ENCODE measurements at regions not wholly inside any gene's neighbourhood (a gene's known extent, or its start where the extent isn't known, plus 50 kb on each side); places are given as distances from the start of the nearest gene placed in this dataset.

GRCh38 chr13:59504407-59504806 is 659.3 kb downstream of the DIAPH3 start:
- 38 to 72% methylated on average over 5 of the region's 5 CpGs for WGBS, 2 donors

GRCh38 chr13:59510386-59510785 is 653.3 kb downstream of the DIAPH3 start:
- H3K36me3 ChIP-seq, result no peaks in the 10 kb centered on the region
- no peak for DNase-seq
- no peaks in the 10 kb centered on the region for H3K9me3 ChIP-seq
- H3K4me3 ChIP-seq, result no peak overlapping the region
- no peaks in the 10 kb centered on the region for H3K4me1 ChIP-seq
- TF ChIP-seq POLR2A (IDR thresholded peaks at IDR 0.05), result no peak
- 77 to 82% methylated on average over 4 of the region's 4 CpGs for WGBS, 2 donors
- intact Hi-C loops (cut with DNase I), result no loop called here
- H3K27ac ChIP-seq, result no peak overlapping the region
- H3K27me3 ChIP-seq, result no peaks in the 10 kb centered on the region

More at GRCh38 chr13:59504407-59504806, 659.3 kb downstream of the DIAPH3 start:
- no peak for TF ChIP-seq CTCF (IDR thresholded peaks at IDR 0.05)
- TF ChIP-seq EP300 (IDR thresholded peaks at IDR 0.05), result no peak
- TF ChIP-seq POLR2AphosphoS5 (IDR thresholded peaks at IDR 0.05), result no peak
- no peak for TF ChIP-seq POLR2A (IDR thresholded peaks at IDR 0.05)
- H3K27me3 ChIP-seq, result no peaks in the 10 kb centered on the region
- H3K4me3 ChIP-seq, result no peak overlapping the region
- H3K9me3 ChIP-seq, result no peaks in the 10 kb centered on the region
- no peak overlapping the region for H3K27ac ChIP-seq
- no peak for DNase-seq
- intact Hi-C loops (cut with DNase I), result no loop called here
- H3K36me3 ChIP-seq, result no peaks in the 10 kb centered on the region
- no peaks in the 10 kb centered on the region for H3K4me1 ChIP-seq

DNA sequence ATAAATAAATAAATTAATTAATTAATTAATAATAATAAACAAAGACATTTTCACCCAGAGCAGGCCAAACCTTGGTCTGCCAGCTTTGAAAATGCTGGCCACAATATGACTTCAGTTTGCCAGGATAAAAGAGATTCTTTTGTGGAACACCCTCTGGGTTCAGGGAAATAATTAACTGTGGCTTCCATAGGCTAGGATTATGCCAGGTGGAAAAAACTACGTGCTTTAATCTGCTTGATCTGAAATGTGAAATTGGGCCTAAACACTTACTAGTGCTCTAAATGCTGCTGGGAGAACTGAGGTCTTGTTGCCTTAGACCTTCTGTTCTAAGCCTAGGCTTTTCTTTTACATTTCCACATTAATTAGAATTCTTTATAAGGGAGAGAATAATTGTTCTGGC is 650.0 kb downstream of the DIAPH3 start:
- DNase-seq, result no peak
- Histone ChIP-seq H3K27ac (no peak overlapping the region), H3K27me3 (no peaks in the 10 kb centered on the region), H3K4me1 (no peaks in the 10 kb centered on the region), H3K36me3 (no peaks in the 10 kb centered on the region), H3K4me3 (no peak overlapping the region), H3K9me3 (no peaks in the 10 kb centered on the region)
- WGBS, 2 donors, result 62 to 74% methylated on average over 1 of the region's 1 CpG
- intact Hi-C loops (cut with DNase I), result no loop called here
- TF ChIP-seq EP300 (IDR thresholded peaks at IDR 0.05), result no peak
- no peak for TF ChIP-seq POLR2AphosphoS5 (IDR thresholded peaks at IDR 0.05)
- no peak for TF ChIP-seq CTCF (IDR thresholded peaks at IDR 0.05)
- TF ChIP-seq POLR2A (IDR thresholded peaks at IDR 0.05), result no peak

DNA sequence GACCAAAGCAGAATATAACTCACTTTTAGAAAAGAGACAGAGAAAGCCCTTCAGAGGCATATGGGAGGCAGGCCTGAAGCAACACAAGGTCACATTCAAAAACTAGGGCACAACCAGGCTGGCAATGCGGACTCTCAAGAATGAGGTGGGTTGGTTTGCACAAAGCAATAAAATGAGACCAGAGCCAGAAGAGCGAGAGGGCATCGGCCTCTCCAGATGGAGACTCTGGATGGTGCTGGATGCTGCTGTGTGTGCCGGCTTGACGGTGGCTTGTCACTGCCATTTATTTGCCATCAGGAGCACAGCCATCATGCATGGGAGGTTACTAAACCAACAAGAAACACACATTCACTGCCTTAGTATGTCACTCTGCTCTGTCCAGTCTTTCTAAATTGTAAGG is 649.4 kb downstream of the DIAPH3 start:
- no peaks in the 10 kb centered on the region for H3K36me3 ChIP-seq
- H3K9me3 ChIP-seq, result no peaks in the 10 kb centered on the region
- WGBS, 2 donors, result 96% methylated on average over 5 of the region's 5 CpGs
- intact Hi-C loops (cut with DNase I), result no loop called here
- no peaks in the 10 kb centered on the region for H3K4me1 ChIP-seq
- TF ChIP-seq EP300 (IDR thresholded peaks at IDR 0.05) (no peak), POLR2A (IDR thresholded peaks at IDR 0.05) (no peak), CTCF (IDR thresholded peaks at IDR 0.05) (no peak), POLR2AphosphoS5 (IDR thresholded peaks at IDR 0.05) (no peak)
- H3K4me3 ChIP-seq, result no peak overlapping the region
- DNase-seq, result no peak
- H3K27ac ChIP-seq, result no peak overlapping the region
- H3K27me3 ChIP-seq, result no peaks in the 10 kb centered on the region

- no peak for TF ChIP-seq POLR2A (IDR thresholded peaks at IDR 0.05)
- TF ChIP-seq POLR2AphosphoS5 (IDR thresholded peaks at IDR 0.05), result no peak
- TF ChIP-seq CTCF (IDR thresholded peaks at IDR 0.05), result no peak
- TF ChIP-seq EP300 (IDR thresholded peaks at IDR 0.05), result no peak
- no peaks in the 10 kb centered on the region for H3K4me1 ChIP-seq
- H3K27ac ChIP-seq, result no peak overlapping the region
- WGBS, 2 donors, result 74 to 84% methylated on average over 2 of the region's 2 CpGs
- no peaks in the 10 kb centered on the region for H3K36me3 ChIP-seq
- DNase-seq, result no peak
- no peak overlapping the region for H3K4me3 ChIP-seq
- intact Hi-C loops (cut with DNase I), result no loop called here
- no peaks in the 10 kb centered on the region for H3K9me3 ChIP-seq
- no peaks in the 10 kb centered on the region for H3K27me3 ChIP-seq
These were observed 643.9 kb downstream of the DIAPH3 start for GRCh38 chr13:59519819-59520218.

All from sigmoid colon (tissue), 6 donors.